ENCODE measurements at regions not wholly inside any gene's neighbourhood (a gene's known extent, or its start where the extent isn't known, plus 50 kb on each side); places are given as distances from the start of the nearest gene placed in this dataset.

- no peak for TF ChIP-seq CTCF (IDR thresholded peaks at IDR 0.05)
- Histone ChIP-seq H3K9me3 (no peaks in the 10 kb centered on the region), H3K4me3 (ENCODE audit: low read depth in 1 of 2, low read length in 1 of 2) (no peak overlapping the region), H3K27ac (no peak overlapping the region), H3K27me3 (peaks cover 21% of the 10 kb centered on the region), H3K4me1 (ENCODE audit: control insufficient read depth in 1 of 2, insufficient read depth in 1 of 2, low read depth in 1 of 2, low read length in 1 of 2) (no peaks in the 10 kb centered on the region), H3K36me3 (no peaks in the 10 kb centered on the region)
Measured at GRCh38 chr22:27574651-27575050, 226.9 kb downstream of the MN1 start.

GRCh38 chr22:27575348-27575747 is 226.2 kb downstream of the MN1 start:
- peaks cover 26% of the 10 kb centered on the region for H3K27me3 ChIP-seq
- TF ChIP-seq CTCF (IDR thresholded peaks at IDR 0.05): no peak
- H3K27ac ChIP-seq: no peak overlapping the region
- H3K9me3 ChIP-seq: no peaks in the 10 kb centered on the region
- no peaks in the 10 kb centered on the region for H3K4me1 ChIP-seq (ENCODE audit: control insufficient read depth in 1 of 2, insufficient read depth in 1 of 2, low read depth in 1 of 2, low read length in 1 of 2)
- H3K4me3 ChIP-seq (ENCODE audit: low read depth in 1 of 2, low read length in 1 of 2): no peak overlapping the region
- H3K36me3 ChIP-seq: no peaks in the 10 kb centered on the region

- no peak overlapping the region for H3K4me3 ChIP-seq (ENCODE audit: low read depth in 1 of 2, low read length in 1 of 2)
- no peak for TF ChIP-seq CTCF (IDR thresholded peaks at IDR 0.05)
- H3K9me3 ChIP-seq: no peaks in the 10 kb centered on the region
- H3K36me3 ChIP-seq: no peaks in the 10 kb centered on the region
- peaks cover 27% of the 10 kb centered on the region for H3K27me3 ChIP-seq
- no peak overlapping the region for H3K27ac ChIP-seq
- no peaks in the 10 kb centered on the region for H3K4me1 ChIP-seq (ENCODE audit: control insufficient read depth in 1 of 2, insufficient read depth in 1 of 2, low read depth in 1 of 2, low read length in 1 of 2)
Measured at GRCh38 chr22:27576413-27576812, 225.1 kb downstream of the MN1 start.

- Histone ChIP-seq H3K36me3 (no peaks in the 10 kb centered on the region), H3K4me3 (ENCODE audit: low read depth in 1 of 2, low read length in 1 of 2) (no peak overlapping the region), H3K27me3 (peaks cover 27% of the 10 kb centered on the region), H3K4me1 (ENCODE audit: control insufficient read depth in 1 of 2, insufficient read depth in 1 of 2, low read depth in 1 of 2, low read length in 1 of 2) (no peaks in the 10 kb centered on the region), H3K27ac (no peak overlapping the region), H3K9me3 (no peaks in the 10 kb centered on the region)
- TF ChIP-seq CTCF (IDR thresholded peaks at IDR 0.05): no peak
Measured at GRCh38 chr22:27576815-27577573, 224.6 kb downstream of the MN1 start.

- peaks cover 24% of the 10 kb centered on the region for H3K27me3 ChIP-seq
- TF ChIP-seq CTCF (IDR thresholded peaks at IDR 0.05): no peak
Measured at GRCh38 chr22:27577574-27577969, 224.0 kb downstream of the MN1 start.

More at GRCh38 chr22:27577574-27577969, 224.0 kb downstream of the MN1 start:
- Histone ChIP-seq H3K9me3 (no peaks in the 10 kb centered on the region), H3K36me3 (no peaks in the 10 kb centered on the region), H3K27ac (no peak overlapping the region), H3K4me1 (ENCODE audit: control insufficient read depth in 1 of 2, insufficient read depth in 1 of 2, low read depth in 1 of 2, low read length in 1 of 2) (no peaks in the 10 kb centered on the region), H3K4me3 (ENCODE audit: low read depth in 1 of 2, low read length in 1 of 2) (no peak overlapping the region)
